ENCODE measurements at regions not wholly inside any gene's neighbourhood (a gene's known extent, or its start where the extent isn't known, plus 50 kb on each side); places are given as distances from the start of the nearest gene placed in this dataset.

- DNase-seq (ENCODE audit: low read depth in 2 of 2), result no peak
These were observed 137.4 kb upstream of the AKR1E2 start for GRCh38 chr10:4688601-4689000.

- no peak for DNase-seq (ENCODE audit: low read depth in 2 of 2)
These were observed 137.8 kb upstream of the AKR1E2 start for GRCh38 chr10:4688168-4688567.

GRCh38 chr10:4687397-4687796 is 138.6 kb upstream of the AKR1E2 start:
- no peak for DNase-seq (ENCODE audit: low read depth in 2 of 2)

- DNase-seq (ENCODE audit: low read depth in 2 of 2), result no peak
These were observed 139.4 kb upstream of the AKR1E2 start for GRCh38 chr10:4686644-4686996.

- DNase-seq (ENCODE audit: low read depth in 2 of 2), result no peak
These were observed 139.9 kb upstream of the AKR1E2 start for GRCh38 chr10:4685904-4686643.

GRCh38 chr10:4685491-4685890 is 140.5 kb upstream of the AKR1E2 start:
- DNase-seq (ENCODE audit: low read depth in 2 of 2), result no peak

GRCh38 chr10:4684434-4684833 is 141.6 kb upstream of the AKR1E2 start:
- DNase-seq (ENCODE audit: low read depth in 2 of 2), result no peak

- no peak for DNase-seq (ENCODE audit: low read depth in 2 of 2)
These were observed 142.2 kb upstream of the AKR1E2 start for GRCh38 chr10:4683838-4684237.

- DNase-seq (ENCODE audit: low read depth in 2 of 2), result no peak
These were observed 142.9 kb upstream of the AKR1E2 start for GRCh38 chr10:4683137-4683536.

- no peak for DNase-seq (ENCODE audit: low read depth in 2 of 2)
These were observed 146.9 kb upstream of the AKR1E2 start for GRCh38 chr10:4678951-4679671.

GRCh38 chr10:4678023-4678950 is 147.7 kb upstream of the AKR1E2 start:
- DNase-seq (ENCODE audit: low read depth in 2 of 2), result no peak

- no peak for DNase-seq (ENCODE audit: low read depth in 2 of 2)
These were observed 148.5 kb upstream of the AKR1E2 start for GRCh38 chr10:4677296-4678021.

GRCh38 chr10:4676566-4676965 is 149.4 kb upstream of the AKR1E2 start:
- DNase-seq (ENCODE audit: low read depth in 2 of 2), result no peak

- no peak for DNase-seq (ENCODE audit: low read depth in 2 of 2)
These were observed 150.2 kb upstream of the AKR1E2 start for GRCh38 chr10:4675808-4676207.

GRCh38 chr10:4673279-4674040 is 152.5 kb upstream of the AKR1E2 start:
- no peak for DNase-seq (ENCODE audit: low read depth in 2 of 2)

- no peak for DNase-seq (ENCODE audit: low read depth in 2 of 2)
These were observed 153.8 kb upstream of the AKR1E2 start for GRCh38 chr10:4672201-4672600.

- DNase-seq (ENCODE audit: low read depth in 2 of 2), result no peak
These were observed 154.4 kb upstream of the AKR1E2 start for GRCh38 chr10:4671451-4672145.

GRCh38 chr10:4670737-4671136 is 155.3 kb upstream of the AKR1E2 start:
- no peak for DNase-seq (ENCODE audit: low read depth in 2 of 2)

- DNase-seq (ENCODE audit: low read depth in 2 of 2), result no peak
These were observed 156.4 kb upstream of the AKR1E2 start for GRCh38 chr10:4669585-4669984.

All from activated CD8-positive, alpha-beta memory T cell treated with anti-CD3 and anti-CD28 coated beads for 4 hours (primary cell).